ENCODE measurements at regions not wholly inside any gene's neighbourhood (a gene's known extent, or its start where the extent isn't known, plus 50 kb on each side); places are given as distances from the start of the nearest gene placed in this dataset.

DNA sequence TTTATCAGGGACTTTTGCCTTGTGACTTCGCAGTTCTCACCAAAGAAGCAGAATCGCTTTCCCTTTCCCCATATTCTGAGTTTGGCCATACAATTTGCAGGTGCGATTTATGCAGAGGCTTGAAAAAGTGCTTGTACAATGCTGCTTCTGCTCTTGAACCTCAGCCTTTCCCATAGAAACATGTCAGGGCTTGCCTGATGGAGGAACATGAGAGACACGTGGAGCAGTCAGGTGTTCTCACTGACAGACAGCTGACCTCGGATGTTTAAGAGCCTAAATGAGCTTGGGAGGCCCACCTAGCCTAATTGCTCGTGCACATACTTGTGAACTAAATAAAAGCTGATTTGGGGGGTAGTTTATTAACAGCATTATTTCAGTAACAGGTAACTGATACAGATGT, 290.0 kb downstream of the S1PR1 start:
- TF ChIP-seq CTCF (conservative IDR thresholded peaks at IDR 0.05), result no peak
- no peak overlapping the region for H3K27ac ChIP-seq

GRCh38 chr1:101532377-101532776, 295.6 kb downstream of the S1PR1 start:
- H3K27ac ChIP-seq, result no peak overlapping the region
- no peak for TF ChIP-seq CTCF (conservative IDR thresholded peaks at IDR 0.05)

DNA sequence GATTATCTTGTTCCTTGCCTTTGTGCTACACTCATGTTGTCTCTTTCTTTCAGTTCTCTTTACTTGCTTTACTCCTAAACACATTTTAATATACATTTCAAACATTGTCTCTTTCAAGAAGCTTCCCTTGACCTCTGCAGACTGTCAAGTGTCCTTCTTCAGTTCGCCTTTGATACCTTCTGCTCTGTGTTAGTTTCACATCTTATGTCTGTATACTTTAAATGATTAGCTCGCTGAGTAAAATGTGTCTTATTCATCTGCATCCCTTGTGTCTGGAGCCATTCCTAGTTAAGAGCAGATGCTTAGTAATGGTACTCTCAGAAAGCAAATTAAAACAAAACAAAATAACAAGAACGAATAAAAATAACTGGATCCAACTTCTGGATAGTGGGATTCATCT, 303.3 kb downstream of the S1PR1 start:
- no peak overlapping the region for H3K27ac ChIP-seq
- no peak for TF ChIP-seq CTCF (conservative IDR thresholded peaks at IDR 0.05)

DNA sequence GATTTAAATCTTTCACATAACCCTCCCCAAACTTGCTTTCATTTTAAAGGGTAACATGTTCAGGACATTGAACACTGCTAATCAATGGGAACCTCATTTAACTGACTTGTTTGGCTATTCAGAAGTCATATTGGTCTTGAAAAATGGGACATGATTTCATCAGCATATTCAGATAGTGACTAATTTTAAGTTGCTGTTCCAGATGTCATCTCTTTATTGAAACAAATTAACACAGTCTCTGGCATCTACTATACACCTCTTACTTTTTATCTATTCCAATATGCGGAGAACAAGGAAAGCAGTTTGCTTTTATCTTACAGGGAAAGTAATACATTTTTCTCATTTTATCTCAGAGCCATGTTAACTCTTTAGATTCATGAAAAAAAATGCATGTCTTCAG, 310.1 kb downstream of the S1PR1 start:
- TF ChIP-seq CTCF (conservative IDR thresholded peaks at IDR 0.05), result no peak
- no peak overlapping the region for H3K27ac ChIP-seq

- no peak for TF ChIP-seq CTCF (conservative IDR thresholded peaks at IDR 0.05)
Observed at GRCh38 chr1:101547357-101547756, 310.5 kb downstream of the S1PR1 start.

GRCh38 chr1:101548376-101548775, 311.6 kb downstream of the S1PR1 start:
- no peak for TF ChIP-seq CTCF (conservative IDR thresholded peaks at IDR 0.05)
- H3K27ac ChIP-seq, result no peak overlapping the region

More at GRCh38 chr1:101547357-101547756, 310.5 kb downstream of the S1PR1 start:
- no peak overlapping the region for H3K27ac ChIP-seq

DNA sequence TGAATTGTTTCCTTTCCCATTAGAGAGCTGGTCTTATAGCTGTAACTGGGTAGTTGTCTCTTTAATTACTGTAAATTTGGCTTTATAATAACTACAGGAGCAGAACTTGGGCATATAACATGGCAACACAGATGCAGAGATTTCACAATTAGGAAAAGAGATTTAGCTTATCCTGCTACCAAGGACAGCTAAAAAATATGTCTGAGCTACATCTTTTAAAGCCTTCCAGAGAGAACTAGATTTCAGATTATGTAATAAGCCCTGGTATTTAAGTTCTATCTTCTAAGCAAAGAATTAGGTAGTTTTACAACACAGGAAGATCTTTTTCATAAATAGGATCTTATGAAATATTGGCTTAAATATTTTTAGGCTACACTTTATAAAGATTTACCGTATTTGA, 313.8 kb downstream of the S1PR1 start:
- H3K27ac ChIP-seq, result no peak overlapping the region
- no peak for TF ChIP-seq CTCF (conservative IDR thresholded peaks at IDR 0.05)

Data from VCaP (cell line).